ENCODE measurements at regions not wholly inside any gene's neighbourhood (a gene's known extent, or its start where the extent isn't known, plus 50 kb on each side); places are given as distances from the start of the nearest gene placed in this dataset.
"Not testable (repeated sequence)": the region's sequence is repeated elsewhere in the genome, so short reads cannot be mapped to it uniquely, and the experiment has no call there.

GRCh38 chr2:39996653-39997080 is 217.6 kb upstream of the THUMPD2 start:
- no peak for FAIRE-seq

GRCh38 chr2:39995005-39995737 is 216.1 kb upstream of the THUMPD2 start:
- no peak for FAIRE-seq

- FAIRE-seq, result peak; percentile 79
These were observed 215.1 kb upstream of the THUMPD2 start for GRCh38 chr2:39994151-39994550.

GRCh38 chr2:39991298-39991697 is 212.2 kb upstream of the THUMPD2 start:
- FAIRE-seq, result no peak

GRCh38 chr2:39990335-39990900 is 211.4 kb upstream of the THUMPD2 start:
- FAIRE-seq, result no peak

GRCh38 chr2:39989888-39990287 is 210.8 kb upstream of the THUMPD2 start:
- no peak for FAIRE-seq

GRCh38 chr2:39981883-39982311 is 202.8 kb upstream of the THUMPD2 start:
- FAIRE-seq, result no peak

- no peak for FAIRE-seq
These were observed 196.5 kb upstream of the THUMPD2 start for GRCh38 chr2:39975476-39976020.

GRCh38 chr2:39968037-39968436 is 189.0 kb upstream of the THUMPD2 start:
- no peak for FAIRE-seq

- not testable (repeated sequence) for FAIRE-seq
These were observed 181.6 kb upstream of the THUMPD2 start for GRCh38 chr2:39960681-39961080.

GRCh38 chr2:39954346-39954745 is 175.3 kb upstream of the THUMPD2 start:
- FAIRE-seq, result no peak

GRCh38 chr2:39949131-39949530 is 170.1 kb upstream of the THUMPD2 start:
- no peak for FAIRE-seq

- FAIRE-seq, result no peak
These were observed 169.1 kb upstream of the THUMPD2 start for GRCh38 chr2:39948016-39948719.

GRCh38 chr2:39947294-39948015 is 168.4 kb upstream of the THUMPD2 start:
- no peak for FAIRE-seq

GRCh38 chr2:39942950-39943349 is 163.9 kb upstream of the THUMPD2 start:
- FAIRE-seq, result no peak

- no peak for FAIRE-seq
These were observed 159.2 kb upstream of the THUMPD2 start for GRCh38 chr2:39938035-39938835.

GRCh38 chr2:39937621-39938020 is 158.6 kb upstream of the THUMPD2 start:
- FAIRE-seq, result no peak

GRCh38 chr2:39934851-39935250 is 155.8 kb upstream of the THUMPD2 start:
- no peak for FAIRE-seq

GRCh38 chr2:39933196-39933595 is 154.1 kb upstream of the THUMPD2 start:
- no peak for FAIRE-seq

- no peak for FAIRE-seq
These were observed 153.1 kb upstream of the THUMPD2 start for GRCh38 chr2:39932198-39932597.

- FAIRE-seq, result no peak
These were observed 151.3 kb upstream of the THUMPD2 start for GRCh38 chr2:39930175-39930917.

All from A204.1 (cell line).